K562 (cell line): ENCODE measurements at regions not wholly inside any gene's neighbourhood (a gene's known extent, or its start where the extent isn't known, plus 50 kb on each side); places are given as distances from the start of the nearest gene placed in this dataset.

Experiments used
- ATAC-seq: fragments of 200-7000 bp; cut with Tn5 transposase; 3 replicates; pipeline ENCODE4 v1.9.1; 2020; ENCODE audit warnings: moderate library complexity
- BruUV-seq: library from RNA; stranded (reverse); fragments of 400-500 nt; replicated peaks from 2 replicates; lab custom pipeline; 2021; lab: Mats Ljungman, UMichigan
- CTCF ChIA-PET: fragments of 300-600 bp; formaldehyde crosslinking; extraction: SDS; loops from one replicate; lab custom pipeline; 2021; ENCODE audit warnings: low intra/inter-chr PET ratio; lab: Yijun Ruan, JAX
- POLR2A ChIA-PET: fragments of 300-600, 350-650 bp; sonication (Branson Sonifier 250); formaldehyde crosslinking; extraction: SDS; loops from one replicate; lab custom pipeline; 2021; ENCODE audit warnings: antibody characterized with exemption, inconsistent platforms; lab: Yijun Ruan, JAX
- DNase-seq, 4 experiments: peaks; one replicate each; pipeline versions ENCODE4 v3.0.0 to v3.0.0-alpha.2; 2011 to 2018; ENCODE audit warnings: low spot score in 3 of 4, mixed read lengths in 3 of 4; ENCODE audit errors: extremely low read depth in 1 of 4
- FAIRE-seq: peaks from 2 replicates; lab custom pipeline; 2011; peaks lifted over from hg19 to GRCh38; lab: Jason Lieb, UNC
- H2AFZ ChIP-seq: 2 replicates; pipeline ENCODE4 v1.6.0; 2011; ENCODE audit warnings: low read depth, low read length, control low read depth, inconsistent platforms
- H3K27ac ChIP-seq: fragments of 200-600 bp; 3 replicates; pipeline ENCODE4 v1.8.0; 2011; ENCODE audit warnings: low read depth, mild to moderate bottlenecking, control low read depth, inconsistent platforms, low read length, moderate library complexity, mixed read lengths; ENCODE audit errors: extremely low read depth
- H3K27me3 ChIP-seq, 2 experiments: fragments of 300-600 bp in 1 of 2; 2 replicates in 1 of 2; 3 replicates in 1 of 2; pipeline versions ENCODE4 v1.6.0 to v1.8.0; 2011; ENCODE audit warnings: inconsistent platforms in 2 of 2, low read length in 2 of 2, mild to moderate bottlenecking in 1 of 2, mixed read lengths in 1 of 2, moderate library complexity in 1 of 2; ENCODE audit not compliant: control insufficient read depth in 2 of 2, insufficient read depth in 2 of 2
- H3K36me3 ChIP-seq: fragments of 300-600 bp; 3 replicates; pipeline ENCODE4 v1.8.0; 2011; ENCODE audit warnings: mild to moderate bottlenecking, low read length, inconsistent platforms; ENCODE audit not compliant: control insufficient read depth, insufficient read depth
- H3K4me1 ChIP-seq, 2 experiments: fragments of 200-600 bp in 1 of 2; replicated peaks in 1 of 2; 2 replicates in 1 of 2; 3 replicates in 1 of 2; pipeline versions ENCODE4 v1.5.1 to v1.8.0; 2011; ENCODE audit warnings: inconsistent platforms in 2 of 2, low read length in 2 of 2, mild to moderate bottlenecking in 1 of 2, mixed read lengths in 1 of 2, moderate library complexity in 1 of 2; ENCODE audit not compliant: control insufficient read depth in 2 of 2, insufficient read depth in 2 of 2
- H3K4me2 ChIP-seq: 2 replicates; pipeline ENCODE4 v1.6.1; 2011; ENCODE audit warnings: low read length, control low read depth, inconsistent platforms, mixed read lengths; ENCODE audit not compliant: insufficient read depth
- H3K4me3 ChIP-seq: fragments of 200-600 bp; sonication (generic), shearing (Covaris generic); 2 replicates; pipeline ENCODE4 v1.5.1; 2016; ENCODE audit warnings: control low read depth, inconsistent platforms
- H3K79me2 ChIP-seq: fragments of 200-600 bp; 3 replicates; pipeline ENCODE4 v1.8.0; 2011; ENCODE audit warnings: low read length, inconsistent platforms; ENCODE audit not compliant: control insufficient read depth, insufficient read depth
- H3K9ac ChIP-seq, 2 experiments: 2 replicates each; pipeline versions ENCODE4 v1.6.0 to v1.6.1; 2011; ENCODE audit warnings: low read depth in 2 of 2, low read length in 2 of 2, control low read depth in 1 of 2, inconsistent platforms in 1 of 2, mild to moderate bottlenecking in 1 of 2, mixed read lengths in 1 of 2; ENCODE audit not compliant: insufficient read depth in 1 of 2
- H3K9me1 ChIP-seq: one replicate; pipeline ENCODE4 v1.6.0; 2011; ENCODE audit warnings: inconsistent platforms, mild to moderate bottlenecking, low read length, moderate library complexity; ENCODE audit not compliant: control insufficient read depth, insufficient read depth
- H3K9me3 ChIP-seq: replicated peaks from 2 replicates; pipeline ENCODE4 v1.5.1; 2011; ENCODE audit warnings: low read depth, low read length, inconsistent platforms; ENCODE audit not compliant: control insufficient read depth, insufficient read depth
- H4K20me1 ChIP-seq: replicated peaks from 2 replicates; pipeline ENCODE4 v1.6.1; 2011; ENCODE audit warnings: low read length, inconsistent platforms, mixed read lengths; ENCODE audit not compliant: control insufficient read depth, insufficient read depth
- ELF4 ChIP-seq: fragments of 450-650 bp; formaldehyde crosslinking; IDR thresholded peaks from 2 replicates; pipeline ENCODE4 v1.4.0; 2022; ENCODE audit warnings: missing genetic modification characterization
- GABPB2 ChIP-seq: fragments of 250-450 bp; sonication (Bioruptor Pico); conservative IDR thresholded peaks from 2 replicates; pipeline ENCODE4 v1.5.1; 2021; ENCODE audit warnings: mild to moderate bottlenecking
- RBM25 ChIP-seq: fragments of 200-400 bp; formaldehyde crosslinking; IDR thresholded peaks from 2 replicates; pipeline ENCODE4 v1.6.1; 2018; ENCODE audit warnings: low read length, low read depth, moderate library complexity; ENCODE audit not compliant: severe bottlenecking
- ZNF274 ChIP-seq: IDR thresholded peaks from 2 replicates; pipeline ENCODE4 v1.6.1; 2011; ENCODE audit warnings: low read depth, mild to moderate bottlenecking, low read length, moderate library complexity, borderline replicate concordance
- ZNF407 ChIP-seq: fragments of 450-650 bp; IDR thresholded peaks from 2 replicates; pipeline ENCODE4 v1.6.1; 2016; ENCODE audit warnings: low read depth
- ZNF57 ChIP-seq: fragments of 450-650 bp; formaldehyde crosslinking; IDR thresholded peaks from 2 replicates; pipeline ENCODE4 v1.4.0; 2020; ENCODE audit warnings: mild to moderate bottlenecking, moderate library complexity
- ZNF668 ChIP-seq: fragments of 250-450 bp; sonication (Bioruptor Pico); IDR thresholded peaks from 2 replicates; pipeline ENCODE4 v1.8.0; 2022; ENCODE audit warnings: mild to moderate bottlenecking, inconsistent platforms
- WGBS: fragments of 100-300 bp; shearing (Covaris generic); methylation state at CpG from one replicate; pipeline ENCODE4 v1.1.6; 2016; ENCODE audit warnings: low coverage, mixed read lengths; ENCODE audit not compliant: insufficient coverage; ENCODE audit errors: missing lambda C conversion rate; 5-methylcytosine and 5-hydroxymethylcytosine counted together
- in situ Hi-C: fragments of 300-500 bp; cut with MboI; formaldehyde crosslinking; loops from 4 replicates; pipeline ENCODE4 v1.15.0; 2018; ENCODE audit warnings: inconsistent platforms, mixed read lengths
- intact Hi-C: fragments of 100-400 bp; cut with micrococcal nuclease; formaldehyde crosslinking; loops from 2 replicates; pipeline ENCODE4 v1.14.2; 2022
- TF ChIP-seq, protein P1 (sequence below): fragments of 250-450 bp; sonication (Bioruptor Pico); IDR thresholded peaks from 2 replicates; pipeline ENCODE4 v1.4.0; 2020

DNA sequence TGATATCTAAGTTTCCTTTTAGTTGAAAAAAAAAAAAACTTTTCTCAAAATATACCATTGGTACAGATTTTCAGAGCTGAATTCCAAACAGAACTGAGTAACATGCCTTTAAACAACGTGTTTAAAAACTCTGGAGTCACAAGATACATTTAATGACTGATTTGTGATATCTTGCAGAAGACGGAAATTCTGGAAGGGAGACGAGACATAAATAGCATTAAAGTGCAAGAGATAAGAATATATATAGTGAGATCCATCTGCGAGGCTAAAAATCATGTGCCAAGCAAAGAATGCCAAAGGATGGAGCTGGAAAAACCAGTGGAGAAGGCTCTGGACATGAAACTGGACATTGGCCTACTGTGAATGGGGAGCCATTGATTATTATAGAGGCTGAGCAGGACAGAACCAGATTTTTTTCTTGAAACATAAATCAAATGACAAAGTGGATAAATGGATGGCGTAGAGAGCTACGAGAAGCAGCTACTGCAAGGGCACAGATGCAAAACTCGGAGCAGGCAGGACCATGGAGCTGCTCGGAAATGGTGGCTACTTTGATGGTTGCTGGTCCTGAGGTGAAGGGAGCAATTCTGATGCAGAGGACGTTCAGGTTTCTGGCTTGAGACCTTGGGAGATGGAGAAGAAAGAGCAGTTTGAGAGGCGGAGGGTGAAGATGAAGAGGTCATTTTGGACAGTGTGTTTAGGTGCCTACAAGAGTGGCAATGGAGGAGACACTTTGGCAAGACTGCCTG, 88.8 kb downstream of the CPN2 start:
- H3K4me3 ChIP-seq = no peak overlapping the region
- in situ Hi-C loops = no loop called here
- no peak for ATAC-seq
- intact Hi-C loops = no loop called here
- H3K79me2 ChIP-seq = no peaks in the 10 kb centered on the region
- 0 out of 2 replicates have a peak overlapping the region, but pooled peaks have one; percentile 34 for H2AFZ ChIP-seq
- no peak for FAIRE-seq
- H4K20me1 ChIP-seq = no peaks in the 10 kb centered on the region
- H3K9ac ChIP-seq = no peak overlapping the region
- no peaks in the 10 kb centered on the region for H3K36me3 ChIP-seq
- POLR2A ChIA-PET = interaction anchor here (0.8 to 1.6 kb wide), 2 partner anchors 8 to 18 kb away, joined by 3 read pairs; no protein-coding TSS in a partner anchor
- H3K4me1 ChIP-seq = peaks cover 16 to 19% of the 10 kb centered on the region in 2 experiments
- no peaks in the 10 kb centered on the region for H3K27me3 ChIP-seq
- DNase-seq = no peak
- CTCF ChIA-PET = no interaction called here
- no TSS peak for BruUV-seq
- H3K9me1 ChIP-seq = no peaks in the 10 kb centered on the region
- H3K9me3 ChIP-seq = peaks cover 8% of the 10 kb centered on the region
- WGBS = 61% methylated on average over 10 of the region's 10 CpGs
- no peak overlapping the region for H3K27ac ChIP-seq
- no peak overlapping the region for H3K4me2 ChIP-seq
- TF ChIP-seq GABPB2 = no peak
- peak; percentile 77 for TF ChIP-seq RBM25
- TF ChIP-seq ZNF57 = no peak
- no peak for TF ChIP-seq ZNF407
- TF ChIP-seq ELF4 = no peak
- TF ChIP-seq ZNF274 = no peak
- no peak for TF ChIP-seq ZNF668 (CRISPR knock-in tag)
- TF ChIP-seq, protein P1, sequence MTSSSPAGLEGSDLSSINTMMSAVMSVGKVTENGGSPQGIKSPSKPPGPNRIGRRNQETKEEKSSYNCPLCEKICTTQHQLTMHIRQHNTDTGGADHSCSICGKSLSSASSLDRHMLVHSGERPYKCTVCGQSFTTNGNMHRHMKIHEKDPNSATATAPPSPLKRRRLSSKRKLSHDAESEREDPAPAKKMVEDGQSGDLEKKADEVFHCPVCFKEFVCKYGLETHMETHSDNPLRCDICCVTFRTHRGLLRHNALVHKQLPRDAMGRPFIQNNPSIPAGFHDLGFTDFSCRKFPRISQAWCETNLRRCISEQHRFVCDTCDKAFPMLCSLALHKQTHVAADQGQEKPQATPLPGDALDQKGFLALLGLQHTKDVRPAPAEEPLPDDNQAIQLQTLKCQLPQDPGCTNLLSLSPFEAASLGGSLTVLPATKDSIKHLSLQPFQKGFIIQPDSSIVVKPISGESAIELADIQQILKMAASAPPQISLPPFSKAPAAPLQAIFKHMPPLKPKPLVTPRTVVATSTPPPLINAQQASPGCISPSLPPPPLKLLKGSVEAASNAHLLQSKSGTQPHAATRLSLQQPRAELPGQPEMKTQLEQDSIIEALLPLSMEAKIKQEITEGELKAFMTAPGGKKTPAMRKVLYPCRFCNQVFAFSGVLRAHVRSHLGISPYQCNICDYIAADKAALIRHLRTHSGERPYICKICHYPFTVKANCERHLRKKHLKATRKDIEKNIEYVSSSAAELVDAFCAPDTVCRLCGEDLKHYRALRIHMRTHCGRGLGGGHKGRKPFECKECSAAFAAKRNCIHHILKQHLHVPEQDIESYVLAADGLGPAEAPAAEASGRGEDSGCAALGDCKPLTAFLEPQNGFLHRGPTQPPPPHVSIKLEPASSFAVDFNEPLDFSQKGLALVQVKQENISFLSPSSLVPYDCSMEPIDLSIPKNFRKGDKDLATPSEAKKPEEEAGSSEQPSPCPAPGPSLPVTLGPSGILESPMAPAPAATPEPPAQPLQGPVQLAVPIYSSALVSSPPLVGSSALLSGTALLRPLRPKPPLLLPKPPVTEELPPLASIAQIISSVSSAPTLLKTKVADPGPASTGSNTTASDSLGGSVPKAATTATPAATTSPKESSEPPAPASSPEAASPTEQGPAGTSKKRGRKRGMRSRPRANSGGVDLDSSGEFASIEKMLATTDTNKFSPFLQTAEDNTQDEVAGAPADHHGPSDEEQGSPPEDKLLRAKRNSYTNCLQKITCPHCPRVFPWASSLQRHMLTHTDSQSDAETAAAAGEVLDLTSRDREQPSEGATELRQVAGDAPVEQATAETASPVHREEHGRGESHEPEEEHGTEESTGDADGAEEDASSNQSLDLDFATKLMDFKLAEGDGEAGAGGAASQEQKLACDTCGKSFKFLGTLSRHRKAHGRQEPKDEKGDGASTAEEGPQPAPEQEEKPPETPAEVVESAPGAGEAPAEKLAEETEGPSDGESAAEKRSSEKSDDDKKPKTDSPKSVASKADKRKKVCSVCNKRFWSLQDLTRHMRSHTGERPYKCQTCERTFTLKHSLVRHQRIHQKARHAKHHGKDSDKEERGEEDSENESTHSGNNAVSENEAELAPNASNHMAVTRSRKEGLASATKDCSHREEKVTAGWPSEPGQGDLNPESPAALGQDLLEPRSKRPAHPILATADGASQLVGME = no peak
